ENCODE measurements at regions not wholly inside any gene's neighbourhood (a gene's known extent, or its start where the extent isn't known, plus 50 kb on each side); places are given as distances from the start of the nearest gene placed in this dataset.
"Not testable (repeated sequence)": the region's sequence is repeated elsewhere in the genome, so short reads cannot be mapped to it uniquely, and the experiment has no call there.

DNA sequence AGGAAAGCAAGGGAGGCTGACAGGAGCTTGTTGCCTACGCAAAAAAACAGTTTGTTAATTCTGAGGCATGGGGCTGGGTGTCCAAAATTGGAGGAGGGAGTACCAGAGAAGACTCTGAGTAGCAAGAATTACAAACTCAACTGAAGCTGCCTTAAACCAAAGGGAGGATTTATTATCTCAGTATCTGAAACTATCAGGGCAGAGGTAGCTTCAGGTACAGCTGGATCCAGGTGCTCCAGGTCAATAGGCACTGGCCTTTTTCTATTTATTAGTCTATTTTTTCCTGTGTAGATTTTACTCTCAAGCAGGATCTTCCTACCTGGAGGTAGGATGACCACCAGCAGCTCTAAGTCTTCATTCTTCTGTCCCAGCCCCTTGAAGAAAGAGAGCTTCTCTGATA is 135.3 kb upstream of the NCOR2 start:
- H3K27me3 Mint-ChIP-seq: peaks cover 9 to 18% (median 12%) of the 10 kb centered on the region in 3 donors
- no peak overlapping the region for H3K4me3 Mint-ChIP-seq
- no peak overlapping the region for H3K27ac Mint-ChIP-seq
- no peaks in the 10 kb centered on the region for H3K4me1 Mint-ChIP-seq
- DNase-seq: no peak
- peaks cover 0 to 7% of the 10 kb centered on the region in 2 donors for H3K36me3 Mint-ChIP-seq
- H3K9me3 Mint-ChIP-seq: peaks cover 0 to 5% (median 0%) of the 10 kb centered on the region in 7 donors
- no peak for ATAC-seq (ENCODE audit: low read depth in 2 of 2)

DNA sequence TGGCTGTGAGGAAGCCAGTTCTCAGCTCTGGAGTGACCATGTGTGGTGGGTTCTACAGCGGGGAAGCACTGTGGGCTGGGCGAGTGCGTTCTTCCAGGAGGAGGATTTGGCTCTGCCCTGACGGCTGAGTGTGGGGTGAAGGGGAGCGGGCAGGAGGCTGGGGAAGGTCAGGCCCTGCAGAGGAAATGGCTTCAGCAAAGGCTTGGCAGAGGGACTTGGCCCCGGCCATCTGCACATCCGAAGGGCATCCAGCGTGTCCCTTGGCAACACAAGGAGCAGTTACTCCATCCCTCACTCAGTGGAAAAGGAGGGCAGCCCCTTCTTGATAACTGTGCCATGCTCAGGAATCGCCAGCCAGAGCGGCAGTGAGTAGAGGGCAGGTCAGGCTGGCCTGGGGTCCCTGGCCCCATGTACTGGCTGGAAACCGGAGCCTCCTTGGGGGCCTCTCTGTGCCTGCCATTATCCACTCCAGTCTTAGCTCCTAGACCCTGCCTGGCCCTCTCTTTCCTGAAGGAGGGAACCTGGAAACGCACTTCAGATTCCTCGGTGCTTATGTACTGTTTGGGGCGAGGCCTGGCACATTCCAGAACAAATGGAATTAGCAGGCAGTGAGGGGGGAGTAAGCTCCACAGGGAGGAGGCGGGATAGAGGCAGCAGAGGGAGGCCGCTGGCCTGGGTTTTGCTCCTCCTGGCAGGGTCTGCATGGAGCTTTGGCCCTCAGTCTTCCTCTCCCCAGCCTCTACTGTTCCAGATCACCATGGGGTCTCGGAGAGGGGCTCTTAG is 133.6 kb upstream of the NCOR2 start:
- no peak overlapping the region for H3K27ac Mint-ChIP-seq
- ATAC-seq (ENCODE audit: low read depth in 2 of 2) (no peak), DNase-seq (no peak)
- no peak overlapping the region for H3K4me3 Mint-ChIP-seq
- H3K9me3 Mint-ChIP-seq: peaks cover 0 to 2% (median 0%) of the 10 kb centered on the region in 7 donors
- H3K27me3 Mint-ChIP-seq: peaks cover 9 to 18% (median 12%) of the 10 kb centered on the region in 3 donors
- H3K36me3 Mint-ChIP-seq: peaks cover 0 to under 1% of the 10 kb centered on the region in 2 donors
- no peaks in the 10 kb centered on the region for H3K4me1 Mint-ChIP-seq

DNA sequence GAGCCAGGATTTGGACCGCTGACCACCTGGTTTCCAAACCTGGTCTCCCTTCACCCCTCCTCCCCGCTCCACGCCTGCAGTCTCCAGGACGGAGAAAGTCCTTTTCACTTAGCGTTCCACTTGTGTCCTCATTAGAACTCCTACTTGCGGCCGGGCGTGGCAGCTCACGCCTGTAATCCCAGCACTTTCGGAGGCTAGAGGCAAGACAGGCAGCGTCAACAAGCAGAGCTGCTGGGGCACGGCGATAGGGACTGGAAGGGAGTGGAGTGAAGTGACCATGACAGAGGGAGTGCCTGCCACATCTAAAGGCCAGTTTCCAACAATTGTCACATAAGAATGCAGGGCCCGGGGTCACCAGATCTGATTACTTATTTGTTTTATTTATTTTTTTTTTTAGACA is 132.5 kb upstream of the NCOR2 start:
- DNase-seq (no peak), ATAC-seq (ENCODE audit: low read depth in 2 of 2) (no peak)
- Mint-ChIP-seq H3K27ac (no peak overlapping the region), H3K4me1 (no peaks in the 10 kb centered on the region), H3K27me3 (peaks cover 9 to 18% (median 12%) of the 10 kb centered on the region in 3 donors), H3K9me3 (peaks cover 0 to 2% (median 0%) of the 10 kb centered on the region in 7 donors), H3K36me3 (no peaks in the 10 kb centered on the region), H3K4me3 (no peak overlapping the region)

DNA sequence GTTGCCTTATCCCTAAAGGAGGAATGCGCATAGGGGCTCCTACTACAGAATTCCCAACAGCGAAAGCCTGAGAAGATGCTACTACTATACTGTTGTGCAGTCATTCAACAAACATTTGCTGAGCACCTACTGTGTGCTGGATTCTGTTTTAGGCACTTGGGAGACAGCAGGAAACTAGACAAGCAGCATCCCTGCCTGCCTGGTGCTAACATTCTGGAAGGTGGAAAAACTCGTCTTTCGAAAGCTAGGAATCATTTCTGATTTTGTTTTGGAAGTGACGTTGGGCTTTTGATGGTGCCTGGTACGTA is 131.5 kb upstream of the NCOR2 start:
- Mint-ChIP-seq H3K27ac (no peak overlapping the region), H3K9me3 (peaks cover 0 to 4% (median 0%) of the 10 kb centered on the region in 7 donors), H3K27me3 (peaks cover 9 to 18% (median 12%) of the 10 kb centered on the region in 3 donors), H3K4me3 (no peak overlapping the region), H3K36me3 (no peaks in the 10 kb centered on the region), H3K4me1 (peaks cover 4 to 7% (median 6%) of the 10 kb centered on the region in 3 donors)
- DNase-seq (no peak), ATAC-seq (ENCODE audit: low read depth in 2 of 2) (no peak)

DNA sequence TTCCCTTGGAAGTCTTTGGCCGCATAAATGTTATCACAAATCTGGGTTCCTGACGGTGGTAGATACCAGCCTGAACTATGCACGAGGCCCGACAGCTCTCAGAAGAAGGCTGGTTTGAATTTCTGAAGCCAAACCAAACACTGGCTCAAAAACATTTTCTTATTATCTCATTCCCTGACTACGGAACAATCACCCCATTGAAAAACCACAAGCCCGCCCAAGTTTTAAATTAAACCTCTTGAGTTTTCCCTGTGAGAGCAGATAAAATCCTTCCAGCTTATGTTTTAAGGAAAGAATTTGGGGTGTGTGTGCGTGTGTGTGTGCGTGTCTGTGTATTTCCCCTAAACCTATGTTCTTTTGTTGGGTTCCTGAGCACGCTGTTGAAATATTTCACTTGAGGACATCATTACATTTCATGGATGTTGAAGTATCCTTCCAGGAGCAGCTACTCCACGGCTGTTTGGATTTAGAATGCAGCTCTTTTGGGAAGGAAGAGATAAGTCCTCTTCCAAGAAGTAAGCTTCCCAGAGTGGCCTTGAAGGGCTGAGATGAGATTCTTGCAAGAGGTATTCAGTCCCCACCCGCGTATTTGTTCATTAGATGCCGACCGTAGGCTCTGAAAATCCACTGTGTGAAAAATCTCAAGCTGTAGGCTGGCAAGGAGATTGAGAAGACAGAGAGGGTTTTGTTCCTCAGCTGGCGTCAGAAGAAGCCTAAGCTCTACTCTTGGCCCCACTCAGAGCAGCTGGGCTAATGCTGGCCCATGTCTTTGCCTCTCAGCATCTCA is 131.0 kb upstream of the NCOR2 start:
- Mint-ChIP-seq H3K27me3 (peaks cover 9 to 18% (median 12%) of the 10 kb centered on the region in 3 donors), H3K9me3 (peaks cover 0 to 4% (median 0%) of the 10 kb centered on the region in 7 donors), H3K4me1 (peaks cover 4 to 7% (median 6%) of the 10 kb centered on the region in 3 donors), H3K4me3 (no peak overlapping the region), H3K27ac (no peak overlapping the region), H3K36me3 (no peaks in the 10 kb centered on the region)
- DNase-seq: no peak
- ATAC-seq (ENCODE audit: low read depth in 2 of 2): no peak

DNA sequence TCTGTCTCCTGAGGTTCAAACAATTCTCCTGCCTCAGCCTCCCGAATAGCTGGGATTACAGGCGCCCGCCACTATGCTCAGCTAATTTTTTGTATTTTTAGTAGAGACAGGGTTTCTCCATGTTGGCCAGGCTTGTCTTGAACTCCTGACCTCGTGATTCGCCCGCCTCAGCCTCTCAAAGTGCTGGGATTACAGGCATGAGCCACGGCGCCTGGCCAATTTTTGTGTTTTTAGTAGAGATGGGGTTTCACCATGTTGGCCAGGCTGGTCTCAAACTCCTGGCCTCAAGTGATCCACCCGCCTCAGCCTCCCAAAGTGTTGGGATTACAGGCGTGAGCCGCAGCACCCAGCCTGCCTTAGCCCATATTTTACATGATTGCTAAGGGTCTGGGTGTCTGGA is 130.3 kb upstream of the NCOR2 start:
- H3K4me3 Mint-ChIP-seq; H3K9me3 Mint-ChIP-seq; H3K27ac Mint-ChIP-seq; ATAC-seq (ENCODE audit: low read depth in 2 of 2); H3K4me1 Mint-ChIP-seq; H3K36me3 Mint-ChIP-seq; DNase-seq: not testable (repeated sequence)
- H3K27me3 Mint-ChIP-seq: peaks cover 9 to 18% (median 12%) of the 10 kb centered on the region in 3 donors

DNA sequence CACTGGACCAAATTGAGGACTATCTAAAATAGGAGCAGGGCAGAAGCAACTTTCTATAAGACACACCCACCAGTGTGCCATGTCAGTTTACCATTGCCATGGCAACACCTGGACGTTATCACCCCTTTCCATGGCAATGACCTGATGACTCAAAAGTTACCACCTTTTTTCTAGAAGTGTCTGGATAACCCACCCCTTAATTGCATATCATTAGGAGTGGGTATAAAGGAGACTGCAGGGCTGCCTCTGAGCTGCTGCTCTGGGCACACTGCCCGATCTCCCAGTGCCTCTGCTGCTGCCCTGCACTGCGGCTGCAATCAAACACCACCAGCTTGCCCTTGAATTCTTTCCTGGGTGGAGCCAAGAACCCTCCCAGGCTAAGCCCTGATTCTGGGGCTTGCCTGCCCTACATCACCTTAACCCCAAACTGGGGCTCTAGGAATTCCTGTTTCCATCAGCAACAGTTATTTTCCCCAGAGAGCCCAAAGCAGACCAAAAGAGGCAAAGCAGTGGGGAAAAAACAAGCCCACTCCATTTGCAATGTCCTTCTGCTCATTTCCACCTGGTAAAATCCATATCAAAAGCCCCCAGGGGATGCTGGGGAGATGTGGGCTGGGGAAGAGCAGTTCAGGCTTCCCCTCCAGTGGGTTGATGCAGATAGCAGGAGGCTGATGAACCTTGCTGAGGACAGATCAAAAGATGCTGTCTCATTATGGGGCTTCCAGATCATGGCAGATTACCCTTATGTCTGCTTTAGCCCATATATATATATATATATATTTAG is 129.5 kb upstream of the NCOR2 start:
- no peak for DNase-seq
- peaks cover 3 to 16% (median 11%) of the 10 kb centered on the region in 7 donors for H3K9me3 Mint-ChIP-seq
- peaks cover 4 to 9% (median 6%) of the 10 kb centered on the region in 3 donors for H3K4me1 Mint-ChIP-seq
- peaks cover 9 to 18% (median 12%) of the 10 kb centered on the region in 3 donors for H3K27me3 Mint-ChIP-seq
- no peak overlapping the region for H3K27ac Mint-ChIP-seq
- ATAC-seq (ENCODE audit: low read depth in 2 of 2): no peak
- H3K36me3 Mint-ChIP-seq: no peaks in the 10 kb centered on the region
- H3K4me3 Mint-ChIP-seq: no peak overlapping the region

DNA sequence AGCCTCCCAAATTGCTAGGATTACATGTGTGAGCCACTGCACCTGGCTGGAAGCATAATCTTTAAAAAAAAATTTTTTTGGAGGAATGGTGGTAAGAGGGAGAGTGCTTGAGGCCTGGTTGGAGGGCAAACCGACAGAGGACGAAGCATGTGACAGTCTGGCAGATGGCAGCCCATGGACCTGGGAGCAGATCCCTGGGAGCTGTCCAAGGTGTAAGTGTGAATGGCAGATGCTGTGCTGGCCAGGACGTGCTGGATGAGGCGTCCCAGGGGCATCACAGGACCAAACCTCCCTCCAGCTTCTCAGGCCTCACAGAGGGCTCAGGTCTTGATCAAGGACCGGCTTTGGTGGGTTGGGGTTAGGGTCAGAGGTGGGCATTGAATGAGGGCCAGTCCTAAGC is 128.4 kb upstream of the NCOR2 start:
- Mint-ChIP-seq H3K4me1 (peaks cover 4 to 9% (median 6%) of the 10 kb centered on the region in 3 donors), H3K9me3 (peaks cover 3 to 25% (median 16%) of the 10 kb centered on the region in 7 donors), H3K27ac (peak overlapping the region in 1 of 6 donors; percentile 84), H3K36me3 (no peaks in the 10 kb centered on the region), H3K4me3 (no peak overlapping the region), H3K27me3 (peaks cover 9 to 19% (median 12%) of the 10 kb centered on the region in 3 donors)
- DNase-seq: no peak
- ATAC-seq (ENCODE audit: low read depth in 2 of 2): no peak

DNA sequence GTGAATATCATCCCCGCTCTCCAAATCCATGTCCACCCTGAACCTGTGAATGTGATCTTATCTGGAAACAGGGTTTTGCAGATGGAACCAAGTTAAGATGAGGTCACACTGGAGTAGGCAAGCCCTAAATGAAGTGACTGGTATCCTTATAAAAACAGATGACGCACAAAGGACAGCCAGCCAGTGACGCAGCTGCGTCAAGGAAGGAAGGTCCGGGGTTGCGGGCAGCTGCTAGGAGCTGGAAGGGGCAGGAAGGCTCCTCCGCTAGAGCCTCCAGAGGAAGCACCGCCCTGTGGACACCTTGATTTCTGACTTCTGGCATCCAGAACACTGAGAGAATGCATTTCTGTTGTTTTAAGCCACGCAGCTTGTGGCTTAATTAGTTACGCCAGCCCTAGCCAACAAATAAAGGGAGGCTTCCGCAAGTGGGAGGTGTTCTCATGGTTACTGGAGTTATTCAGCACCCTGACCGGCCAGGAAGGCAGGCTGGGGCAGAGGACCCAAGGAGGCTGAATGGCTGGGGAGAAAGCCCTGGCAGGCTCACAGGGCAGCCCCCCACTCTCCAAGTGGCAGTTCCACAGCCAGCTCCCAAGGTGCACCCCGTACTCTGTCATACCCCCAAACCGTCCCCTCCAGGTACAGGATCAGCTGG is 127.6 kb upstream of the NCOR2 start:
- Mint-ChIP-seq H3K4me3 (no peak overlapping the region), H3K4me1 (peaks cover 4 to 9% (median 6%) of the 10 kb centered on the region in 3 donors), H3K27me3 (peaks cover 9 to 25% (median 12%) of the 10 kb centered on the region in 3 donors), H3K36me3 (no peaks in the 10 kb centered on the region), H3K9me3 (peaks cover 3 to 25% (median 16%) of the 10 kb centered on the region in 7 donors), H3K27ac (no peak overlapping the region)
- no peak for DNase-seq
- ATAC-seq (ENCODE audit: low read depth in 2 of 2): no peak

DNA sequence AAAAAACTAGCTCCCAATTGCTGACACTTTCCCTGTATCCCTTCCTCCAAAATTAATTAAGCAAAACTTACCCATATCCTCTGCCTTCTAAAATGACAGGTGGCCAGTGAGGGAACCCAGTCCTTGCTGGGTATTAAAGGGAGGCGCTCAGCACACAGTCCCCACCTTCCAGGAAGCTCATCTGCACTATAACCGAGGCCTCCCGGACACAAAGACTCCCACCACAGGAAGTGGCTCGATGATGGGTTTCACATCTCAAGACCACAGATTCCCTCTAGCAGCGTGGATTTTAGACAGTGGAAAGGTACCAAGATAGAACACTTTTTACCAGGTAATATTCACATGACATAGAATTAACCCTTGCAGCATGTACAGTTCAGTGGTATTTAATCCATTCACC is 126.8 kb upstream of the NCOR2 start:
- Mint-ChIP-seq H3K27me3 (peaks cover 5 to 21% (median 9%) of the 10 kb centered on the region in 3 donors), H3K27ac (peak overlapping the region in 1 of 6 donors; percentile 20), H3K36me3 (no peaks in the 10 kb centered on the region), H3K4me1 (peaks cover 4 to 9% (median 6%) of the 10 kb centered on the region in 3 donors), H3K9me3 (peaks cover 3 to 25% (median 16%) of the 10 kb centered on the region in 7 donors), H3K4me3 (no peak overlapping the region)
- DNase-seq (no peak), ATAC-seq (ENCODE audit: low read depth in 2 of 2) (no peak)

DNA sequence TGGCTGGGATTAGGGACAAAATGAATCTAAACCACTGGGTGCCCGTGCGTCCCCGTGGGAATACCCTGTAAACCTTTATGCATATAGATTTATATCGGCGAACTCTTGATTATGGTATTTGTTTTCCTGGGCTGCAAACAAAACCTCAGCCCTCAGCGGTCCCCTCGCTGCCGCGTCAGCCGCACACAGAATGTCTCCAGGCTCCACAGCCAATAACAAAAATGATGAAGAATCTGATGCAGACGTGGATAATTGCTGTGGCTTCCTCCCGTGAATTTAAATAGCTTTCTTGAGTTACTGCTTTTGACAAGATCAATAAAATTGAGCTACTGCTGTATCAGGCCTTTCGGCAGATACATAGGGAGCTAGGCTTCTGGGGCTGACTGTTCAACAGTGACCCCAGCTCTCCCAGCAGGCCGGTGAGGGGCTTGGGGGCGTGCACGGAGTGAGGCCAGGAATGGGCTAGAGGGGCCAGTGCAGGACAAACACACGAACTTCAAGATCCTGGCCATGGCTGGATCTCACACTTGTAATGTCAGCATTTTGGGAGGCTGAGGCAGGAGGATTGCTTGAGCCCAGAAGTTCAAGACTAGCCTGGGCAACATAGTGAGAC is 125.8 kb upstream of the NCOR2 start:
- peaks cover 11 to 17% (median 13%) of the 10 kb centered on the region in 3 donors for H3K4me1 Mint-ChIP-seq
- ATAC-seq (ENCODE audit: low read depth in 2 of 2) (no peak), DNase-seq (no peak)
- no peaks in the 10 kb centered on the region for H3K36me3 Mint-ChIP-seq
- peak overlapping the region in 1 of 8 donors; percentile 15 for H3K4me3 Mint-ChIP-seq
- H3K27me3 Mint-ChIP-seq: peaks cover 4 to 17% (median 8%) of the 10 kb centered on the region in 3 donors
- peak overlapping the region in 1 of 6 donors; percentile 69 for H3K27ac Mint-ChIP-seq
- H3K9me3 Mint-ChIP-seq: peaks cover 3 to 25% (median 16%) of the 10 kb centered on the region in 7 donors

DNA sequence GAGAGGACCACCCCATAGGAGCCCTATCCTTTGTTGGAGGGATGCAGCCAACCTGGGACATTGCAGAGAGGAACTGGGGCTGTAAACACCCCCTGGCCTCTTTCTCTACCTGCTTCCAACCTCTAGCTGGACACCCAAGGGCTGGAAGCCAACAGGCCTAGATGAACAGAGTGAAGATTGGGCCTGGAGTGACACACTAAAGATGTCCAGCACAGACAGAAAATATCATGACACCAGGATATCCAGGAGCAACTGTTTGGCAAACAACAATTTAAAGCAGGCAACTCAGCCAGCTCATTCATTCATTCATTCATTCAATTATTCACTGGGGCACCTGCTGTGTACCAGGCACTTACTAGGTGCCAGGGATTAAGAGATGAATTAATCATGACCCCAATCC is 125.0 kb upstream of the NCOR2 start:
- H3K4me1 Mint-ChIP-seq: peaks cover 18 to 24% (median 21%) of the 10 kb centered on the region in 3 donors
- DNase-seq (no peak), ATAC-seq (ENCODE audit: low read depth in 2 of 2) (no peak)
- no peak overlapping the region for H3K27ac Mint-ChIP-seq
- no peak overlapping the region for H3K4me3 Mint-ChIP-seq
- H3K36me3 Mint-ChIP-seq: no peaks in the 10 kb centered on the region
- peaks cover 4 to 14% (median 11%) of the 10 kb centered on the region in 3 donors for H3K27me3 Mint-ChIP-seq
- peaks cover 3 to 25% (median 16%) of the 10 kb centered on the region in 7 donors for H3K9me3 Mint-ChIP-seq

Data from naive B cell (primary cell).